H1 (cell line): ENCODE measurements at regions not wholly inside any gene's neighbourhood (a gene's known extent, or its start where the extent isn't known, plus 50 kb on each side); places are given as distances from the start of the nearest gene placed in this dataset.

Source experiments
- CTCF ChIA-PET: fragments of 300-600 bp; sonication (Branson Sonifier 250); formaldehyde crosslinking; loops from one replicate; lab custom pipeline; 2021; ENCODE audit not compliant: partially characterized antibody; lab: Charles Lee
- POLR2A ChIA-PET: fragments of 300-600 bp; sonication (Branson Sonifier 250); formaldehyde crosslinking; loops from one replicate; lab custom pipeline; 2021; ENCODE audit warnings: inconsistent platforms; ENCODE audit not compliant: partially characterized antibody; lab: Charles Lee
- DNase-seq, 2 experiments: peaks; one replicate each; pipeline versions ENCODE4 v3.0.0 to v3.0.0-alpha.2; 2010 to 2022; ENCODE audit warnings: low spot score in 2 of 2, low read depth in 1 of 2, mixed read lengths in 1 of 2
- FAIRE-seq: peaks from 2 replicates; lab custom pipeline; 2011; peaks lifted over from hg19 to GRCh38; lab: Jason Lieb, UNC
- H2AFZ ChIP-seq: 2 replicates; pipeline ENCODE4 v1.8.1; 2012; ENCODE audit warnings: low read length, inconsistent platforms
- H2AK5ac ChIP-seq: 2 replicates; pipeline ENCODE4 v1.6.1; 2013; ENCODE audit warnings: low read depth, low read length
- H2BK120ac ChIP-seq: replicated peaks from 2 replicates; pipeline ENCODE3; 2013; ENCODE audit warnings: low read depth, low read length, inconsistent platforms
- H2BK12ac ChIP-seq: 2 replicates; pipeline ENCODE4 v1.6.1; 2013; ENCODE audit warnings: low read depth, low read length
- H2BK15ac ChIP-seq: 2 replicates; pipeline ENCODE4 v1.6.1; 2013; ENCODE audit warnings: low read length
- H2BK20ac ChIP-seq: 2 replicates; pipeline ENCODE4 v1.6.1; 2013; ENCODE audit warnings: low read length
- H2BK5ac ChIP-seq: 2 replicates; pipeline ENCODE4 v1.6.1; 2013; ENCODE audit warnings: low read depth, low read length
- H3K14ac ChIP-seq: 2 replicates; pipeline ENCODE4 v1.6.1; 2013; ENCODE audit warnings: inconsistent platforms; ENCODE audit not compliant: insufficient read length
- H3K18ac ChIP-seq: 2 replicates; pipeline ENCODE4 v1.6.1; 2013; ENCODE audit warnings: low read length; ENCODE audit errors: extremely low read depth
- H3K23ac ChIP-seq: 2 replicates; pipeline ENCODE4 v1.6.1; 2013; ENCODE audit warnings: inconsistent platforms; ENCODE audit not compliant: insufficient read length
- H3K23me2 ChIP-seq: 2 replicates; pipeline ENCODE4 v1.6.1; 2013; ENCODE audit warnings: low read depth, low read length
- H3K27ac ChIP-seq: 2 replicates; pipeline ENCODE4 v1.6.1; 2011; ENCODE audit warnings: low read depth, low read length, inconsistent platforms
- H3K27me3 ChIP-seq, 4 experiments: replicated peaks in 1 of 4; 1 replicate in 1 of 4; 2 replicates in 3 of 4; pipeline versions ENCODE4 v1.6.1 to v1.8.1; 2011 to 2013; ENCODE audit warnings: low read length in 3 of 4, mild to moderate bottlenecking in 3 of 4, inconsistent platforms in 2 of 4, mixed read lengths in 2 of 4, moderate library complexity in 1 of 4; ENCODE audit not compliant: control insufficient read depth in 3 of 4, insufficient read depth in 3 of 4; ENCODE audit errors: extremely low read depth in 1 of 4
- H3K36me3 ChIP-seq, 4 experiments: 2 replicates each; pipeline versions ENCODE4 v1.6.1 to v1.8.1; 2011 to 2013; ENCODE audit warnings: mild to moderate bottlenecking in 4 of 4, low read length in 3 of 4, moderate library complexity in 2 of 4, control low read depth in 1 of 4, inconsistent platforms in 1 of 4; ENCODE audit not compliant: insufficient read depth in 4 of 4, control insufficient read depth in 2 of 4
- H3K4ac ChIP-seq: replicated peaks from 2 replicates; pipeline ENCODE3; 2013; ENCODE audit warnings: low read length, low read depth, mixed read lengths, inconsistent platforms; ENCODE audit not compliant: insufficient read length
- H3K4me1 ChIP-seq, 4 experiments: replicated peaks in 1 of 4; 1 replicate in 1 of 4; 2 replicates in 3 of 4; pipeline versions ENCODE4 v1.6.1 to v1.8.1; 2011 to 2013; ENCODE audit warnings: low read length in 3 of 4, inconsistent platforms in 2 of 4, mixed read lengths in 1 of 4; ENCODE audit not compliant: insufficient read depth in 4 of 4, control insufficient read depth in 3 of 4
- H3K4me2 ChIP-seq, 2 experiments: 2 replicates each; pipeline versions ENCODE4 v1.6.1 to v1.8.1; 2011 to 2013; ENCODE audit warnings: low read depth in 2 of 2, low read length in 2 of 2, control low read depth in 1 of 2, inconsistent platforms in 1 of 2, mild to moderate bottlenecking in 1 of 2; ENCODE audit not compliant: insufficient read depth in 1 of 2
- H3K4me3 ChIP-seq, 4 experiments: fragments of 200-600, 300-600 bp in 1 of 4; sonication (generic), shearing (Covaris generic), sonication (Bioruptor Twin) in 1 of 4; 2 replicates each; pipeline versions ENCODE4 v1.5.1 to v1.8.1; 2011 to 2016; ENCODE audit warnings: low read length in 4 of 4, low read depth in 3 of 4, control low read depth in 2 of 4, inconsistent platforms in 2 of 4, mild to moderate bottlenecking in 2 of 4, mixed read lengths in 1 of 4, moderate library complexity in 1 of 4; ENCODE audit not compliant: insufficient read depth in 2 of 4; ENCODE audit errors: extremely low read depth in 1 of 4
- H3K56ac ChIP-seq: replicated peaks from 2 replicates; pipeline ENCODE3; 2013; ENCODE audit warnings: low read depth, mild to moderate bottlenecking, mixed read lengths, low read length, inconsistent platforms; ENCODE audit not compliant: insufficient read length
- H3K79me1 ChIP-seq: 2 replicates; pipeline ENCODE4 v1.6.1; 2013; ENCODE audit warnings: low read depth, low read length, control low read depth
- H3K79me2 ChIP-seq, 2 experiments: 2 replicates each; pipeline versions ENCODE4 v1.6.1 to v1.8.1; 2012 to 2013; ENCODE audit warnings: low read length in 2 of 2, mild to moderate bottlenecking in 2 of 2, inconsistent platforms in 1 of 2; ENCODE audit not compliant: insufficient read depth in 2 of 2, control insufficient read depth in 1 of 2
- H3K9ac ChIP-seq, 4 experiments: replicated peaks in 1 of 4; 1 replicate in 1 of 4; 2 replicates in 3 of 4; pipeline versions ENCODE4 v1.6.1 to v1.8.1; 2011 to 2013; ENCODE audit warnings: low read depth in 3 of 4, low read length in 3 of 4, control low read depth in 2 of 4, mild to moderate bottlenecking in 2 of 4, moderate library complexity in 2 of 4, inconsistent platforms in 1 of 4; ENCODE audit errors: extremely low read depth in 1 of 4
- H3K9me3 ChIP-seq, 2 experiments: 2 replicates each; pipeline versions ENCODE4 v1.6.1 to v1.8.1; 2012 to 2013; ENCODE audit warnings: mild to moderate bottlenecking in 2 of 2, moderate library complexity in 2 of 2, control low read depth in 1 of 2, inconsistent platforms in 1 of 2, low read depth in 1 of 2, low read length in 1 of 2, mixed read lengths in 1 of 2; ENCODE audit not compliant: insufficient read depth in 2 of 2
- H4K20me1 ChIP-seq, 2 experiments: replicated peaks in 1 of 2; 2 replicates each; pipeline versions ENCODE3 to v1.8.1; 2011 to 2013; ENCODE audit warnings: inconsistent platforms in 2 of 2, low read length in 2 of 2, mild to moderate bottlenecking in 1 of 2; ENCODE audit not compliant: insufficient read depth in 2 of 2, control insufficient read depth in 1 of 2
- H4K5ac ChIP-seq: 2 replicates; pipeline ENCODE4 v1.6.1; 2013; ENCODE audit warnings: low read length, low read depth, mixed read lengths, inconsistent platforms; ENCODE audit not compliant: insufficient read length
- H4K8ac ChIP-seq: 2 replicates; pipeline ENCODE4 v1.8.0; 2013; ENCODE audit warnings: mild to moderate bottlenecking, moderate library complexity, low read length, inconsistent platforms; ENCODE audit not compliant: insufficient read depth; ENCODE audit errors: extremely low read depth
- H4K91ac ChIP-seq: replicated peaks from 2 replicates; pipeline ENCODE3; 2013; ENCODE audit warnings: low read length, mixed read lengths, inconsistent platforms; ENCODE audit not compliant: insufficient read length
- WGBS, 2 experiments: shearing (Covaris generic) in 1 of 2; methylation state at CpG; one replicate each; pipeline versions ENCODE4 v1.1.6 to v1.1.7; 2013 to 2015; ENCODE audit warnings: low lambda C conversion rate in 2 of 2, mixed read lengths in 2 of 2, inconsistent platforms in 1 of 2, low coverage in 1 of 2, missing lambda C conversion rate in 1 of 2; ENCODE audit not compliant: insufficient replicate concordance in 2 of 2, insufficient coverage in 1 of 2, insufficient read length in 1 of 2; ENCODE audit errors: extremely low coverage in 1 of 2, missing lambda C conversion rate in 1 of 2; 5-methylcytosine and 5-hydroxymethylcytosine counted together

DNA sequence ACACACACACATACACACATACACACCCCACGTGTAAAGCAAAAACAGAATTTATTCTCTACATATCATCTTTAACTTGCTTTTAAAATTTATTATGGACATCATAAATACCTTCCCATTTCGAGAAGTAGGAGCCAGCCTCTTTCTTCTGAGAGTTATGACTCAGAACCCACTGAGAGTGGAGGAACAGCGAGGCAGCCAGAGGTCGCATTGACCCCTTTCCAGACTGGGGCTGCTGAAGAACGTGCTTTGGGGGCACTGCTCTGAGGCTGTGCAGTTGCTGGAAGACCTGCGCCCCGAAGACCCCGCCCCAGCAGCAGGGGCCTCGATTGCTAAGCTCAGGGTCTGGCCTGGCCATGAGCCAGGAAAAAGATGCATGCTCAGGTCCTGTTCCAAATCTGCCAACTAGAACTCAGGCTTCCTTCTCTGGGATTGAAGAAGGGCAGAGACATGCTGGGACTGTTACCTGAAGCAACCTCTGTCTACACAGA, 133.8 kb upstream of the TWIST2 start:
- peaks cover 0 to 9% of the 10 kb centered on the region in 2 experiments for H4K20me1 ChIP-seq
- no peak overlapping the region for H4K91ac ChIP-seq
- H3K27me3 ChIP-seq, result no peaks in the 10 kb centered on the region; a peak in 1 of 7 replicates
- H3K4me3 ChIP-seq, result no peak overlapping the region
- no peak overlapping the region for H4K5ac ChIP-seq
- H3K79me1 ChIP-seq, result peaks cover 2% of the 10 kb centered on the region; the same call in 1 of the 2 replicates
- H3K56ac ChIP-seq, result no peak overlapping the region
- no peak overlapping the region for H3K4me2 ChIP-seq
- H2AFZ ChIP-seq, result no peak overlapping the region
- H3K36me3 ChIP-seq, result no peaks in the 10 kb centered on the region
- H3K9me3 ChIP-seq, result no peaks in the 10 kb centered on the region
- no peaks in the 10 kb centered on the region for H3K79me2 ChIP-seq
- no peak overlapping the region for H2BK120ac ChIP-seq
- H3K23ac ChIP-seq, result no peak overlapping the region
- DNase-seq (no peak), FAIRE-seq (no peak)
- peaks cover 0 to 8% (median 1%) of the 10 kb centered on the region in 4 experiments; a peak in 3 of 7 replicates for H3K4me1 ChIP-seq
- H3K27ac ChIP-seq, result no peak overlapping the region
- no peak overlapping the region for H2AK5ac ChIP-seq
- 93 to 100% methylated on average over 1 to 9 of the region's 9 CpGs for WGBS, 2 experiments
- H2BK5ac ChIP-seq, result no peak overlapping the region
- H3K4ac ChIP-seq, result no peak overlapping the region
- ChIA-PET CTCF (no interaction called here), POLR2A (no interaction called here)
- no peak overlapping the region for H3K18ac ChIP-seq
- H2BK15ac ChIP-seq, result no peak overlapping the region
- H3K23me2 ChIP-seq, result peaks cover 10% of the 10 kb centered on the region; the same call in 1 of the 2 replicates
- no peak overlapping the region for H3K9ac ChIP-seq
- H4K8ac ChIP-seq, result no peak overlapping the region
- no peak overlapping the region for H3K14ac ChIP-seq
- no peak overlapping the region for H2BK12ac ChIP-seq
- no peak overlapping the region for H2BK20ac ChIP-seq
